Endometrium (tissue), 2 donors: ENCODE measurements at regions not wholly inside any gene's neighbourhood (a gene's known extent, or its start where the extent isn't known, plus 50 kb on each side); places are given as distances from the start of the nearest gene placed in this dataset.
A peak's percentile ranks its signal among the peaks of the same experiment; 100 is the strongest.
"Not testable (repeated sequence)": the region's sequence is repeated elsewhere in the genome, so short reads cannot be mapped to it uniquely, and the experiment has no call there.

Source experiments
- FAIRE-seq: peaks from 2 replicates; lab custom pipeline; 2012; peaks lifted over from hg19 to GRCh38; lab: Jason Lieb, UNC
- donor health status: control.
- donor health status: control.

- no peak for FAIRE-seq
Observed at GRCh38 chr5:44942524-44943001, 133.8 kb downstream of the MRPS30 start.

GRCh38 chr5:44943647-44944046 is 134.9 kb downstream of the MRPS30 start:
- no peak for FAIRE-seq

DNA sequence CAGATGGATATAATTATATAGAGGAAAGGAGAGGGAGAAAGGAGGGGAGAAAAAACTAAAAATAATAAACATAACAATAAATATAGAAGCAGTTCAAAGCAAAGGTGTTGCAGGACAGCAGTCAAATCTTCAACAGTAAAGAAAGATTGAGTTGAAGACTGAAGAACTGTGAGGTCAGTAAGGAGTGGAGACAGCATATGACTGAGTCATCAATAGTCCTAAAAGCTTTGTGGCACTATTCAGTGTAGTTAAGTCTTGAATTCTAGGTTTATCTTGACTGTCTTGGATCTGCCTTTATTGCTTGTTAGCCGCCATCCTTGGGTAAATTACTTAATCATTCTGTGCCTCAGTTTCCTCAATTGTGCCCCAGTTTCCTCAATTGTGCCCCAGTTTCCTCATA is 137.0 kb downstream of the MRPS30 start:
- no peak for FAIRE-seq

- FAIRE-seq = no peak
Observed at GRCh38 chr5:44949687-44950086, 140.9 kb downstream of the MRPS30 start.

GRCh38 chr5:44951371-44951770 is 142.6 kb downstream of the MRPS30 start:
- FAIRE-seq = no peak

DNA sequence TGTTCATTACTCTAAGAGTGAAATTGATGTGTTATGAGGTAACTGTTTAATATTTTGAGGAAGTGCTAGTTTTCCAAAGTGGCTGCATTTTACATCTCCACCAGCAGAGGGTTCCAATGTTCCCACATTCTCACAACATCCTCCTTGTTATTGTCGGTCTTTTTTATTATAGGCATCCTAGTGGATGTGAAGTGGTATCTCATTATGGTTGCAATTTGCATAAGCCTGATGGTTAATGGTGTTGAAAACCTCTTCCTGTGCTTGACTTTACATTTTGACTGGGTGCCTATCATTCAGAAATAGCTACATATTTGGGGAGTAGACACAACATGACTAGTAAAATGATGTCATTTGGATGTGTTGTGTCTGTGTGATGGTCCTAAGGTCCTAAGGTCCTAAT is 143.6 kb downstream of the MRPS30 start:
- FAIRE-seq = peak; percentile 55

DNA sequence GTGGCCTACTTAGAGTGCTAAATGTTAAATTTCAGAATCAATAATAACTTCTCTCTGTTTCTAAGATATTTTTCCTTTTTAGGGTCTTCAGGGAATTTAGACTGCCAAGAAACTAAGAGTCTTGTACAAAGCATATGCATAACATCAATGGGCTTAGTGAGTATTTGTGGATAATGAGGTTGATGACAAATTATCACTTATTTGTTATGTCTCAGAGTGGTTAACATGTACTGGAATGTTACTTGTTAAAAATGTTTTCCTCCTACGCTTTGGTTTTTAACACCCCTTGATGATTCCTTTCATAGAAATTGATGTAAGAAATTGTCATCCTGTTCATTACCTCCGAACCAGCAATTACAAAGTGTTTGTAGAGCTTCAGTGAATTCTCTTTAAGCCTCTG is 144.3 kb downstream of the MRPS30 start:
- FAIRE-seq = no peak

- FAIRE-seq = not testable (repeated sequence)
Observed at GRCh38 chr5:44958943-44959454, 150.3 kb downstream of the MRPS30 start.

DNA sequence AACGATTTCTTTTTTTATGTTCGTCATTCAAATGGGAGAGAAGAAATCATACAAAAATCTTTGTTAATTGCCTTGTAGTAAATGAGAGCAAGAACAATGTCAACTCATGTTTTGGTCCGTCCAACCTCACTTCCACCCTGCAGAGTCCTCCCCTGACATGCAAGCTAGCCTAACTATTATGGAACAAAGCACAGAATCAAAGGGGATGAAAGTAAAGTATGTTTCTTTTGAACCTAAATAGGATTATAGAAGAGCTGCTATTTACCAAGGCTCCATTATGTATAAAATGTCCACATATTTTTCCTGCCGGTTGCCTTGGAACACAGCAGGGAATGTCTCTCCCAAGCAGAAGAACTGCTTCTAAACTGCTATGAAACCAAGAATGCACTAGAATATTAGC is 161.1 kb downstream of the MRPS30 start:
- FAIRE-seq = no peak

GRCh38 chr5:44970963-44971362 is 162.2 kb downstream of the MRPS30 start:
- not testable (repeated sequence) for FAIRE-seq

- FAIRE-seq = no peak
Observed at GRCh38 chr5:44974813-44975212, 166.1 kb downstream of the MRPS30 start.

GRCh38 chr5:44981708-44982107 is 173.0 kb downstream of the MRPS30 start:
- no peak for FAIRE-seq

- FAIRE-seq = no peak
Observed at GRCh38 chr5:44983006-44983405, 174.3 kb downstream of the MRPS30 start.

- FAIRE-seq = no peak
Observed at GRCh38 chr5:44987026-44987425, 178.3 kb downstream of the MRPS30 start.

DNA sequence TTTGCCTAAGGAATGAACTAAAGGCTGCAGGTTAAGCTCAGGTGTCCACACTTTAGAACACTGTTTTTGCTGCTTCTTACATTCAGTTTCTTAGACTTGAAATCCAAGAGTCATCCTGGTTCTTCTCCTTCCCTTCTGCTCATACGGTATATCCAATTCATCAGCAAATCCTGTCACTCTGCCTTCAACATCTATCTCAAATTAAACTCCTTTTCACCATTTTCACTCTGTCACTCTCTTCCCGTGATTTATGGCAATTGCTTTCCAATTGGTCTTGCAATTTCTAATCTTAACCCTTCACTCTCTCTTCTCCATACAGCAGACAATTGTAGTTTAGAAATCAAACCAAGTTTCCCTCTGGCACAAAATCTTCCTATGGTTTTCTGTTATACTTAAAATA is 182.9 kb downstream of the MRPS30 start:
- no peak for FAIRE-seq

DNA sequence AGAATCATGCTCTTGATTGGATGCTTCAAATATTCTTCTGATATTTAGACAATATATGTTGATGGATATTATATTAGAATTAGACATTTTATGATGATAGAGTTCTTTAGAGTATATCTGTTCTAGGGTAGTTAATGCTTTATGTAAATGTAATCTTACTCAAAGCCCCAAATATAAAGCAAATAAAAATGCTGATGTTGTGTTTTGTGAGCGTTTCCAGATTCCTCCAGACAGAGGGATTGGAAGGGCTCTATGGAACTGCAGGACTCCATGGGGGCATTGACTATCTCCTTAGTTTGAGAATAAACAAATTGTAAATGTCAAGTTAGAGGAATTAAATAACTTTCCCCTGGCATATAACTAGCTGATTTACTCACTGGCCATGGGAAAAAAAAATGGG is 184.5 kb downstream of the MRPS30 start:
- no peak for FAIRE-seq

- FAIRE-seq = no peak
Observed at GRCh38 chr5:44997506-44997905, 188.8 kb downstream of the MRPS30 start.

- FAIRE-seq = not testable (repeated sequence)
Observed at GRCh38 chr5:45007102-45007501, 198.4 kb downstream of the MRPS30 start.

- FAIRE-seq = no peak
Observed at GRCh38 chr5:45017568-45017967, 208.8 kb downstream of the MRPS30 start.

GRCh38 chr5:45029553-45029952 is 220.8 kb downstream of the MRPS30 start:
- FAIRE-seq = no peak

- no peak for FAIRE-seq
Observed at GRCh38 chr5:45035991-45036390, 227.2 kb downstream of the MRPS30 start.

- no peak for FAIRE-seq
Observed at GRCh38 chr5:45037927-45038326, 229.2 kb downstream of the MRPS30 start.

DNA sequence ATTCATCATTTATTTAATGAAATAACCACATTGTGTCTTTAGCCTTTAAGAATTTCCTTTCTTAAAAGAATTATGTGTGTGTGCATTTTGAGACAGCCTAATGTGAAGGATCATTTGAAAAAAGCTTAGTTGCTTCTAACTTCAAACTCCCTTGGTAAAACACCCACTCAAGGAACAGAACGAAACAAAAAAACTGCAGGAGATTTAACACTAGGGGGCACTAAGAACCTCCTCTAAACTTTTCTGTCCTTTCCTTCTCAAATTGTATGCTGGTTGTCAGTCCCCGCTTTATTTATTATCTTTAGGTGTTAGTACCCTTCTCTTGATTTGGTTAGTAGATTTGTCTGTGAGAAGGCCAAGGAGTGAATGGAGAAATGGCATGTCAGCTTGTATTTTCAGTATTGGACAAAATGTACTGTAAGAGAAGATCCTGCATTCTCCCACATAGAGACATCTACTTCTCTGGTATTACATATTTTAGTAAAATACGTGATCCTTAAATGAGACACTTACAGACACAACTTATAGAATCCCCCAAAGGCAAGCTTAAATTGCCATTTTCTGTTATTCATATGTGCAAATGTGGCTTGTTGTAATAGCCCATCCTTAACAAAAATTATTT is 229.7 kb downstream of the MRPS30 start:
- FAIRE-seq = peak; percentile 45

- FAIRE-seq = no peak
Observed at GRCh38 chr5:45042283-45042682, 233.5 kb downstream of the MRPS30 start.
